ENCODE measurements at regions not wholly inside any gene's neighbourhood (a gene's known extent, or its start where the extent isn't known, plus 50 kb on each side); places are given as distances from the start of the nearest gene placed in this dataset.
A peak's percentile ranks its signal among the peaks of the same experiment; 100 is the strongest.

GRCh38 chr5:96090215-96090614 is 128.6 kb upstream of the ELL2 start:
- DNase-seq (ENCODE audit: insufficient read length, low spot score) (no peak), FAIRE-seq (no peak)
- TF ChIP-seq POLR2A (IDR thresholded peaks at IDR 0.05; ENCODE audit: low read depth, low read length), result no peak

DNA sequence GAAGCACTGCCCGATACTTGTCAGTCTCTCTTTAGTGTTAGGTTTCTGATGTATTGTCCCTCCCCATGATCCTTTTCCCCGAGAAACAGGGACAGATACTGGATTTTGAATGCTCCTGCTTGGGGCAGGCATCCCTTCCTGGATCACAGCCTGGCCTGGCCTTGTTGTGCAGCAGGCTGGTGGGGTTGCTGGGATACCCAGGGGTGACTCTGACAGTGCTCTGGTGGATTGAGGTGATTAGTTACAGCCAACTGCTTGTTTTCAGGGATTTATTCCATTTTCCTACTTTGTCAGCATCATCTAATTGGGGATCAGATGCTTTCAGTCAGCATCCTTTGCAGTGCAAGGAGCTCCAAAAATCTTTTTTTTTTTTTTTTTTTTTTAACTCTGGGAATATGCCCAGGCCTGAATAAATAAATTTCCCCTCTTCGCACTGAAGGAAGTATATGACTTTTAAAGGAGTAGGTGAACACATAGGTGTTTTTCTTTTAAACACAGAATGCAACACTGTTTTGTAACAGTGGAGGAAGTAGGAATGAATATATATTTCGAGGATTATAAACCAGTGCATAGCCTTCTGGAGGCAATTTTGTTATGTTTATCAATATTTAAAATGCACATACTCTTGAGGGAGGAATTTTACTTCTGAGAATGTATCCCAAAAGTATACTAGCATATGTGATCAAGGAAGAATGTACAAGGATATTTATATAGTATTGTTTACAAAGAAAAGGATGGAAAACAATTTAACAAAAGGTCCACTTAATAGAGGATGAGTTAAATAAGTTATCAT is 127.3 kb upstream of the ELL2 start:
- FAIRE-seq, result no peak
- DNase-seq (ENCODE audit: insufficient read length, low spot score), result no peak
- no peak for TF ChIP-seq POLR2A (IDR thresholded peaks at IDR 0.05; ENCODE audit: low read depth, low read length)

DNA sequence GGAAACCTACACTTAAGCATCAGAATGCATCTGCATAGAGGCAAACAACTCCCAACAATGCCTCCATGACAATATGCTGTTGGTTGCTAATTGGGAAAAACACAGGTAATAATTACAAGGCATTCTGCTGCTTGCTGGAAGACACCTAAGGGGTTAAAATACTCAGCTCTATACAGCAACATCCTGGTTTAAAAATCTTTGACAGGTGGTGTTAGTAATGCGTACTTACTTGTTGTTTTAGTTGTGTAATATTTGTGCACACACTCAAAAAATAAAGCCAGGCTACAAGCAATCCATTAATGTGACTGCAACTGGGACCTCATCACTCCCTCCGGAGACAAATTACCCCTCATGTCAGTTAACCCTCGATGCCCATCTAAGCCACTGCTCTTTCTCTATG is 126.3 kb upstream of the ELL2 start:
- no peak for FAIRE-seq
- TF ChIP-seq POLR2A (IDR thresholded peaks at IDR 0.05; ENCODE audit: low read depth, low read length), result no peak
- no peak for DNase-seq (ENCODE audit: insufficient read length, low spot score)

DNA sequence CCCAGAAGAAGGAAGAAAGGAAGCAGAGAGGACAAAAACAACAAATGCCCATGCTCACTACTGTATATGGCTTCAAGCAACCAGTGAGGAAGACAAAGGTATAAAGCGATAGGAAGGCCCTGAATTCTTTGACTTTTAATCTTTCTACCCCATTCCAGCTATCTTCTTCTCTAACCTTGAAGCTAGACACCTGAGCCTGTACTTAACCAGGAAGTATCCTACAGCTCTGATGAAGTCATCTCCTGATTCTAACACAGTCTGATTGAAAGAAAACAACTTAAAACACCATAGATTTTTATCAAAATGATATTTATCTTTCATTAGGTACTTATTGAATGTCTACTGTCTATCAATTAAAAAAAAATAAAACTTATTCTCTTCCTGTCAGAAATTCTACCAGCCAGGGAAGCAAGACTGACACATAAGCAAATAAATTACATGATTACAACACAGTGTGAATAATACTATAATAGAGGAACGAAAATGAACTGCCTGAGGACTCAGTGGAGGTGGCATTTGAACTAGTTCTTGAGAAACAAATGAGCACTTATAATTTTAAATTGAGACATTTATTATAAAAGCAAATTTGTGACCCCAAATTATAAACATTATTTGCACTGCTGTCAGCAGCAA is 123.3 kb upstream of the ELL2 start:
- no peak for FAIRE-seq
- no peak for TF ChIP-seq POLR2A (IDR thresholded peaks at IDR 0.05; ENCODE audit: low read depth, low read length)
- no peak for DNase-seq (ENCODE audit: insufficient read length, low spot score)

GRCh38 chr5:96083361-96083881 is 121.8 kb upstream of the ELL2 start:
- DNase-seq (ENCODE audit: insufficient read length, low spot score) (no peak), FAIRE-seq (peak; percentile 78)
- TF ChIP-seq POLR2A (IDR thresholded peaks at IDR 0.05; ENCODE audit: low read depth, low read length), result no peak

DNA sequence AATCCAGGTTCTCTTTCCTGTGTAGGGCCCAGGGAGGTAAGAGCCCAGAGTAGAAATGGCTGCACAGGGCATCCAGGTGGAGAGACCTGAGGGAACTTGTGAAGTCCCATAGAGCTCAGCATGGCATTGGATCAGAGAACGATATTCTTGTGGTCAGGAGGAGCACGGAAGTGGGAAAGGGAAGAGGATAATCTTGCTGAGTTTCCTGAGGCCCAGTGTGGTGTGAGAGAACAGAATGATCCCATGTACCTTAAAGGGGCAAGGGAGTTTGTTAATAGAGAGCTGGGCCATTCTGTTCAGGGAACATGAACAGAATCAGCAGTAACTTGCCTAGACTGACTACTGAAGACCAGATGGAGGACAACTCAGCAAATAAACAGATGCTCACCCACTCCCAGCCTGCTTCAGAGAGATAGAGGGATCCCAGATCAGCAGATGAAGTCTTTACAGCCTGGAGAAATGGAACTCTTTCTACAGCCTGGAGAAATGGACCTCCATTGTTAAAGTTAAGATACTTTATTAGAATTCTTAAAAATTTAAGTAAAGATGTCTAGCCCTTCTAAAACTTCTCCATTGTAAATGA is 119.7 kb upstream of the ELL2 start:
- TF ChIP-seq POLR2A (IDR thresholded peaks at IDR 0.05; ENCODE audit: low read depth, low read length), result no peak
- FAIRE-seq (peak; percentile 75), DNase-seq (ENCODE audit: insufficient read length, low spot score) (no peak)

DNA sequence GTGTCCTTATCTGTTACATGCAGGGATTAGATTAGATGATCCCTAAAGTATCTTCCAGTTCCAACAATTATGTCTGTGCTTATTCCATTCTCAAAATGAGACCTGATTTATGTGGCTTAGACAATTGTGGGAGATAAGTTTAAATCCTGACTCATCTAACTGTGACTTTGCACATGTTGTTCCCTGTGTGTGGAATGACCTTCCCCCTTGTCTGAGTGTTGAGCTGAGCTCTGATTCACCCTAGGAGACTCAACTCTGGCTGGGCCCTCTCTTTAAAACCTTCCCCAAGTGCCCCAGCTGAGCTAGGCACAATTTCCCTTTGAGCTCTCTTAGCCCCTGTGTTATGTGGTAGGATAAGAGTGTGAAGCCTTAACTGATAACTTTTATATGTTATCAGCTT is 118.9 kb upstream of the ELL2 start:
- TF ChIP-seq POLR2A (IDR thresholded peaks at IDR 0.05; ENCODE audit: low read depth, low read length), result no peak
- no peak for DNase-seq (ENCODE audit: insufficient read length, low spot score)

GRCh38 chr5:96079962-96080361 is 118.3 kb upstream of the ELL2 start:
- DNase-seq (ENCODE audit: insufficient read length, low spot score) (no peak), FAIRE-seq (no peak)
- TF ChIP-seq POLR2A (IDR thresholded peaks at IDR 0.05; ENCODE audit: low read depth, low read length), result no peak

More for the DNA sequence above, 118.9 kb upstream of the ELL2 start:
- FAIRE-seq, result peak; percentile 95

- DNase-seq (ENCODE audit: insufficient read length, low spot score) (no peak), FAIRE-seq (peak; percentile 85)
- TF ChIP-seq POLR2A (IDR thresholded peaks at IDR 0.05; ENCODE audit: low read depth, low read length), result no peak
Observed at GRCh38 chr5:96079075-96079474, 117.4 kb upstream of the ELL2 start.

- FAIRE-seq, result no peak
Observed at GRCh38 chr5:96076451-96076850, 114.8 kb upstream of the ELL2 start.

DNA sequence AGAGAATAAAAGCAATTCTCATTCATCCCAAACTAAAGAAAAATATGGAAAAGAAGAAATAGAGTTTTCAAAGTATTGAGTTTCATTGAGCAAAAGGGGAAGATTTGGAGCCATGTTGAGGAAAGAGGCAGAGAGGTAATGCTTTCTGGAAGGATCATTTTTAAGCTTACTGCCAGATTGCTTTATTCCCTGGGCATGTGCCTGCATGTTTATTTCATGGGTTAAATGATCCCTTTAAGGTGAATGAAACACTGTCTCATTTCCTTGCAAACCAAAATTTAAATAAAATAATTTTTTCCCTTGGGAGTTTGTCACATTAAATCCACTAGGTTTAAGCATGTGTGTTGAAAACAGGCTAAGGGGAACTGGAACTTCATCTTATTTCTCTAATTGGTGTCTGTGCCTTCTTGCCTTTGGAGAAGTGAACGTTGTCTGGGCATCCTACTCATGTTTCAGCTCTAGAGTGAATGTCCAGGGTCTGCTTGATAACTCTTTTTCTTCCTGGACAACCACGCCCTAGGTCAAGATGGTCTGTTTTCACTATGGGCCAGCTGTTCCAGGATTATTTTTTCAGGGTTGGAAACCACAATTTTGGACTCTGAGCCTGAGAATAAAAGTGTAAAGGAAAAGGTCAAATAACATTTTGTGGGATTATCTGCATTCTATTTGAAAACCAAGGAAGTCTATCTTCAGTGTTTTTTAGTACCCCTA is 114.1 kb upstream of the ELL2 start:
- FAIRE-seq (peak; percentile 6), DNase-seq (ENCODE audit: insufficient read length, low spot score) (no peak)
- no peak for TF ChIP-seq POLR2A (IDR thresholded peaks at IDR 0.05; ENCODE audit: low read depth, low read length)

More at GRCh38 chr5:96076451-96076850, 114.8 kb upstream of the ELL2 start:
- DNase-seq (ENCODE audit: insufficient read length, low spot score), result no peak
- no peak for TF ChIP-seq POLR2A (IDR thresholded peaks at IDR 0.05; ENCODE audit: low read depth, low read length)

DNA sequence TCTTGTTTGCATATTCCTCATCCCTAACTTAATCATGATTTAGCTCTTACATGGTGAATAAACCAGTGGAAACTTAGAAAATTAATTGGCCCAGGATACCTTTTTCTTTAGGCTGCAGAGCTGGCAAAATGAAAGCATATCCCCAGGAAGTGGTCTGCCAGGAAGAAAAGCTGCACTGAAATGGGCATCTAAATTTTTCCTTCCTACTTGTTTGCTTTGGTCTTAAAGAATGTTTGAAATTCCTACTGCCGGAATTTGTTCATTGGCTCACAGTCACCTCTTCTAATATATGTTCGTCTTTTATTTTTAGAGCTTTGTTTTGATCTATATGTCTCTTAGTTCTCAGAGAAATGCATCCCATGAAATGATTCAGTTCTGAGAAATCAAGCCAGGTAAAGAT is 113.2 kb upstream of the ELL2 start:
- DNase-seq (ENCODE audit: insufficient read length, low spot score), result no peak
- FAIRE-seq, result no peak
- TF ChIP-seq POLR2A (IDR thresholded peaks at IDR 0.05; ENCODE audit: low read depth, low read length), result no peak

DNA sequence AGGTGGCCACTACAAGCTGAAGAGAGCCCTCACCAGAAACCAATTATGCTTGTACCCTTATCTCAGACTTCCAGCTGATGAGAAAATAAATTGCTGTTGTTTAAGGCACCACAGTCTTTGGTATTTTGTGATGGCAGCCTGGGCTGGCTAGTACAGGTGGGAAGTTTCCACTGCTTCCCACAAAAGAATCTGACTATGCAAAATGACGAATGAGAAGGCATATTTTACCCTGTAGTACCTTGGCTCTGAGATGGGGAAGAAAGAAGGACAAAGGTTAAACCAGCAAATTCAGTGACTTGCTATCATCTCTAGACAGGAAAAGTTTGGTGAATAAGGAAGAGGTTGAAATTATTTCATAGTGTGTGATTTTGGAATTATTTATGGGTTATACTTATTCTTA is 112.8 kb upstream of the ELL2 start:
- no peak for FAIRE-seq
- TF ChIP-seq POLR2A (IDR thresholded peaks at IDR 0.05; ENCODE audit: low read depth, low read length), result no peak
- DNase-seq (ENCODE audit: insufficient read length, low spot score), result no peak

GRCh38 chr5:96072791-96073165 is 111.1 kb upstream of the ELL2 start:
- no peak for TF ChIP-seq POLR2A (IDR thresholded peaks at IDR 0.05; ENCODE audit: low read depth, low read length)
- no peak for DNase-seq (ENCODE audit: insufficient read length, low spot score)
- no peak for FAIRE-seq
